GM23338 (cell line): ENCODE measurements at regions not wholly inside any gene's neighbourhood (a gene's known extent, or its start where the extent isn't known, plus 50 kb on each side); places are given as distances from the start of the nearest gene placed in this dataset.

Source experiments
- ATAC-seq: fragments of 200-7000 bp; cut with Tn5 transposase; 3 replicates; pipeline ENCODE4 v1.9.1; 2020
- DNase-seq: peaks from one replicate; pipeline ENCODE4 v3.0.0-alpha.2; 2015; ENCODE audit warnings: low spot score
- H2AFZ ChIP-seq: fragments of 200-600 bp; sonication (generic); 2 replicates; pipeline ENCODE4 v1.8.0; 2016; ENCODE audit warnings: antibody characterized with exemption, mild to moderate bottlenecking, moderate library complexity
- H3F3A ChIP-seq: fragments of 200-600 bp; sonication (generic); replicated peaks from 2 replicates; pipeline ENCODE4 v1.8.0; 2017; ENCODE audit warnings: antibody characterized with exemption, mixed run types, low read depth
- H3K27ac ChIP-seq: fragments of 200-600 bp; sonication (generic); 2 replicates; pipeline ENCODE4 v1.6.1; 2016; ENCODE audit warnings: low read depth
- H3K27me3 ChIP-seq: fragments of 200-600 bp; sonication (generic); 2 replicates; pipeline ENCODE4 v1.8.0; 2016; ENCODE audit warnings: mild to moderate bottlenecking, mixed run types, moderate library complexity; ENCODE audit not compliant: insufficient read depth
- H3K36me3 ChIP-seq: fragments of 200-600 bp; sonication (generic); 2 replicates; pipeline ENCODE4 v1.8.0; 2016; ENCODE audit warnings: mild to moderate bottlenecking; ENCODE audit not compliant: insufficient read depth
- H3K4me1 ChIP-seq: fragments of 200-600 bp; sonication (generic); 2 replicates; pipeline ENCODE4 v1.8.0; 2016; ENCODE audit warnings: mild to moderate bottlenecking, moderate library complexity; ENCODE audit not compliant: insufficient read depth
- H3K4me2 ChIP-seq: fragments of 200-600 bp; sonication (generic); 2 replicates; pipeline ENCODE4 v1.7.1; 2017; ENCODE audit warnings: mixed run types
- H3K4me3 ChIP-seq: fragments of 200-600 bp; sonication (generic); 2 replicates; pipeline ENCODE4 v1.6.1; 2016; ENCODE audit warnings: mixed run types
- H3K79me2 ChIP-seq: fragments of 200-600 bp; sonication (generic); replicated peaks from 2 replicates; pipeline ENCODE4 v1.8.0; 2017; ENCODE audit warnings: mild to moderate bottlenecking; ENCODE audit not compliant: insufficient read depth
- H3K9me2 ChIP-seq: fragments of 200-600 bp; sonication (generic); 2 replicates; pipeline ENCODE4 v1.8.0; 2017; ENCODE audit not compliant: insufficient read depth
- H4K20me1 ChIP-seq: fragments of 200-600 bp; sonication (generic); replicated peaks from 2 replicates; pipeline ENCODE4 v1.8.0; 2017; ENCODE audit warnings: mild to moderate bottlenecking; ENCODE audit not compliant: insufficient read depth
- H3K27ac Mint-ChIP-seq: 2 replicates; pipeline ENCODE4 v1.8.0; 2020; ENCODE audit warnings: inconsistent platforms, mild to moderate bottlenecking, moderate library complexity, mixed read lengths
- H3K27me3 Mint-ChIP-seq: 3 replicates; pipeline ENCODE4 v1.8.0; 2022; ENCODE audit warnings: low read depth, mild to moderate bottlenecking, moderate library complexity, mixed read lengths, inconsistent platforms; ENCODE audit not compliant: insufficient read depth, poor library complexity
- H3K36me3 Mint-ChIP-seq: 3 replicates; pipeline ENCODE4 v1.8.0; 2021; ENCODE audit warnings: low read depth, mild to moderate bottlenecking, inconsistent platforms, moderate library complexity, mixed read lengths
- H3K4me1 Mint-ChIP-seq: 3 replicates; pipeline ENCODE4 v1.8.0; 2020; ENCODE audit warnings: mild to moderate bottlenecking, inconsistent platforms, mixed read lengths
- H3K4me3 Mint-ChIP-seq: 3 replicates; pipeline ENCODE4 v1.8.0; 2021; ENCODE audit warnings: moderate library complexity, mild to moderate bottlenecking, inconsistent platforms, mixed read lengths
- H3K9me3 Mint-ChIP-seq: 3 replicates; pipeline ENCODE4 v1.8.0; 2020; ENCODE audit warnings: moderate library complexity, mild to moderate bottlenecking, inconsistent platforms, mixed read lengths
- CREB1 ChIP-seq: fragments of 250-450 bp; sonication (Bioruptor Pico); IDR thresholded peaks from 2 replicates; pipeline ENCODE4 v1.5.0; 2020; ENCODE audit warnings: low read depth, mild to moderate bottlenecking, moderate library complexity
- EZH2 ChIP-seq: fragments of 200-600 bp; sonication (generic); IDR thresholded peaks from one replicate; pipeline ENCODE4 v1.8.0; 2017; ENCODE audit warnings: antibody characterized with exemption, mild to moderate bottlenecking, low read depth; ENCODE audit not compliant: unreplicated experiment
- NANOG ChIP-seq: IDR thresholded peaks from 2 replicates; pipeline ENCODE4 v1.6.1; 2016; ENCODE audit warnings: antibody characterized with exemption, borderline replicate concordance
- POLR2AphosphoS5 ChIP-seq: IDR thresholded peaks from 2 replicates; pipeline ENCODE4 v1.6.1; 2016; ENCODE audit warnings: antibody characterized with exemption, low read depth
- STAT1 ChIP-seq: IDR thresholded peaks from one replicate; pipeline ENCODE4 v1.6.1; 2016; ENCODE audit warnings: antibody characterized with exemption; ENCODE audit not compliant: unreplicated experiment
- ZNF331 ChIP-seq: fragments of 250-450 bp; sonication (Bioruptor Pico); IDR thresholded peaks from 2 replicates; pipeline ENCODE4 v1.5.0; 2020; ENCODE audit warnings: low read depth, mild to moderate bottlenecking, moderate library complexity
- TF ChIP-seq, protein P1 (sequence below): fragments of 250-450 bp; sonication (Bioruptor Pico); IDR thresholded peaks from 2 replicates; pipeline ENCODE4 v1.5.0; 2020; ENCODE audit warnings: mild to moderate bottlenecking, moderate library complexity
- TF ChIP-seq, protein P2 (sequence below): IDR thresholded peaks from 2 replicates; pipeline ENCODE4 v1.6.1; 2016; ENCODE audit warnings: antibody characterized with exemption
- TF ChIP-seq, protein P3 (sequence below): IDR thresholded peaks from one replicate; pipeline ENCODE4 v1.6.1; 2018; ENCODE audit warnings: antibody characterized with exemption; ENCODE audit not compliant: unreplicated experiment

DNA sequence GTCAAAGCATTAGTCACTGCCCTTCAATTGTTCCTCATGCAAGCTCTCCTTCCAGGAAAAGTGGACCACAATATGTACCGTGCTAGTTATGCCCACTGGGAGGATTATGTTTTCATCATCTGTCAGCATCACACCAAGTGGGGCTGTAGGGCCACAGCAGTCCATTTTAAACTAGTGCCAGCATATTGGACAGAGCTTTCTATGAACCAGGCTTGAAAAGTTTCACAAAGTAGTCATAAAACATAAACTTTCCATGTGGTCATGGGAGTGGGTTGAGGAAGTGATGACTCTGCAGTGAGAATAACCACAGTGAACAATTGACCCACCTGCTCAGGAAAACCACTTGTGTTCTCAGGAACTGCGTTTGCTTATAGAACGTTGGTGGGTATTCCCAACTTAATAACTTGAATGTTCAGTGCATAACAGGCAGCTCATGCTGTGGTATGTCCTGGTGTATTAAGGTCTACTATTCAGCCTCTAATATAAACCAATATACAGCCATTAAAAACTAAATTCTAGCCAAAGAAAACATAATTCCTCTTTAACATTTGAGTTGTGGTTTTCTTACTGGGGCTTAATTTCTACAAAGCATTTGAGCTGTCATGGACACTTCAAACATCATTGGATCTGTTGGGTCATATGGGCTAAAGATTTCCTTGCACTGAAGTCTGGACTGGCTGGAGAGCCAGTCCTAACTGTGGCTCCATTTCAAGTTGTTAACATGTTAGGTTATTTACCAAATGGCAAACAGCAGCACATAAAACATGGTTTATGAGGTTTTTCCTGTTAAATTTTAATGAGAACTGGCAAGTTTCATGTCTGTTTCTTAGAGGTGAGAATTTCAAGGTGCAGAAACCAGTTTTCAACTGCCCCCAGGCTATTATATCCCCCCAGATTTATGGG, 274.1 kb downstream of the OTOL1 start (continued):
- TF ChIP-seq, protein P1, sequence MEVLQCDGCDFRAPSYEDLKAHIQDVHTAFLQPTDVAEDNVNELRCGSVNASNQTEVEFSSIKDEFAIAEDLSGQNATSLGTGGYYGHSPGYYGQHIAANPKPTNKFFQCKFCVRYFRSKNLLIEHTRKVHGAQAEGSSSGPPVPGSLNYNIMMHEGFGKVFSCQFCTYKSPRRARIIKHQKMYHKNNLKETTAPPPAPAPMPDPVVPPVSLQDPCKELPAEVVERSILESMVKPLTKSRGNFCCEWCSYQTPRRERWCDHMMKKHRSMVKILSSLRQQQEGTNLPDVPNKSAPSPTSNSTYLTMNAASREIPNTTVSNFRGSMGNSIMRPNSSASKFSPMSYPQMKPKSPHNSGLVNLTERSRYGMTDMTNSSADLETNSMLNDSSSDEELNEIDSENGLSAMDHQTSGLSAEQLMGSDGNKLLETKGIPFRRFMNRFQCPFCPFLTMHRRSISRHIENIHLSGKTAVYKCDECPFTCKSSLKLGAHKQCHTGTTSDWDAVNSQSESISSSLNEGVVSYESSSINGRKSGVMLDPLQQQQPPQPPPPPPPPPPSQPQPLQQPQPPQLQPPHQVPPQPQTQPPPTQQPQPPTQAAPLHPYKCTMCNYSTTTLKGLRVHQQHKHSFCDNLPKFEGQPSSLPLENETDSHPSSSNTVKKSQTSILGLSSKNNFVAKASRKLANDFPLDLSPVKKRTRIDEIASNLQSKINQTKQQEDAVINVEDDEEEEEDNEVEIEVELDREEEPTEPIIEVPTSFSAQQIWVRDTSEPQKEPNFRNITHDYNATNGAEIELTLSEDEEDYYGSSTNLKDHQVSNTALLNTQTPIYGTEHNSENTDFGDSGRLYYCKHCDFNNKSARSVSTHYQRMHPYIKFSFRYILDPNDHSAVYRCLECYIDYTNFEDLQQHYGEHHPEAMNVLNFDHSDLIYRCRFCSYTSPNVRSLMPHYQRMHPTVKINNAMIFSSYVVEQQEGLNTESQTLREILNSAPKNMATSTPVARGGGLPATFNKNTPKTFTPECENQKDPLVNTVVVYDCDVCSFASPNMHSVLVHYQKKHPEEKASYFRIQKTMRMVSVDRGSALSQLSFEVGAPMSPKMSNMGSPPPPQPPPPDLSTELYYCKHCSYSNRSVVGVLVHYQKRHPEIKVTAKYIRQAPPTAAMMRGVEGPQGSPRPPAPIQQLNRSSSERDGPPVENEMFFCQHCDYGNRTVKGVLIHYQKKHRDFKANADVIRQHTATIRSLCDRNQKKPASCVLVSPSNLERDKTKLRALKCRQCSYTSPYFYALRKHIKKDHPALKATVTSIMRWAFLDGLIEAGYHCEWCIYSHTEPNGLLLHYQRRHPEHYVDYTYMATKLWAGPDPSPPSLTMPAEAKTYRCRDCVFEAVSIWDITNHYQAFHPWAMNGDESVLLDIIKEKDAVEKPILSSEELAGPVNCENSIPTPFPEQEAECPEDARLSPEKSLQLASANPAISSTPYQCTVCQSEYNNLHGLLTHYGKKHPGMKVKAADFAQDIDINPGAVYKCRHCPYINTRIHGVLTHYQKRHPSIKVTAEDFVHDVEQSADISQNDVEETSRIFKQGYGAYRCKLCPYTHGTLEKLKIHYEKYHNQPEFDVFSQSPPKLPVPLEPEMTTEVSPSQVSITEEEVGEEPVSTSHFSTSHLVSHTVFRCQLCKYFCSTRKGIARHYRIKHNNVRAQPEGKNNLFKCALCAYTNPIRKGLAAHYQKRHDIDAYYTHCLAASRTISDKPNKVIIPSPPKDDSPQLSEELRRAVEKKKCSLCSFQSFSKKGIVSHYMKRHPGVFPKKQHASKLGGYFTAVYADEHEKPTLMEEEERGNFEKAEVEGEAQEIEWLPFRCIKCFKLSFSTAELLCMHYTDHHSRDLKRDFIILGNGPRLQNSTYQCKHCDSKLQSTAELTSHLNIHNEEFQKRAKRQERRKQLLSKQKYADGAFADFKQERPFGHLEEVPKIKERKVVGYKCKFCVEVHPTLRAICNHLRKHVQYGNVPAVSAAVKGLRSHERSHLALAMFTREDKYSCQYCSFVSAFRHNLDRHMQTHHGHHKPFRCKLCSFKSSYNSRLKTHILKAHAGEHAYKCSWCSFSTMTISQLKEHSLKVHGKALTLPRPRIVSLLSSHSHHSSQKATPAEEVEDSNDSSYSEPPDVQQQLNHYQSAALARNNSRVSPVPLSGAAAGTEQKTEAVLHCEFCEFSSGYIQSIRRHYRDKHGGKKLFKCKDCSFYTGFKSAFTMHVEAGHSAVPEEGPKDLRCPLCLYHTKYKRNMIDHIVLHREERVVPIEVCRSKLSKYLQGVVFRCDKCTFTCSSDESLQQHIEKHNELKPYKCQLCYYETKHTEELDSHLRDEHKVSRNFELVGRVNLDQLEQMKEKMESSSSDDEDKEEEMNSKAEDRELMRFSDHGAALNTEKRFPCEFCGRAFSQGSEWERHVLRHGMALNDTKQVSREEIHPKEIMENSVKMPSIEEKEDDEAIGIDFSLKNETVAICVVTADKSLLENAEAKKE (CRISPR knock-in tag) = no peak
- TF ChIP-seq EZH2 (no peak), NANOG (no peak)

DNA sequence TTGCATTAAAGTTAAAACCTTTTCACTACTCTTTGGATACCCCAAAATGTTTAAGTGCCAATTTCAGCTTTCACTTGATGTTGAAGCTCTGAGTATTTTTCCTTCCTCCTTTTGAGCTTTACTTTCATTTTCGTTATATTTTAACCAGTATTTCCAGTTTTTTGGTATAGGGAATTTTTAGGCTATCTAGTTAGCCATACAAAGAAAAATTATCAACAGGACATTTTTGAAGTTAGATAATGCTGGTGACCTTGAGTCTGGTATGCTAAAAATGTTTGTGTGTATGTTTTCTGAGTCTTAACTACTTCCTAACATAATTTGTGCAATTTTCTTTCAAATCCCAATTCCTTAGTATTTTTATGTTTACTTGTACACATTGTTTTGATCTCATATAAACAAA, 284.8 kb downstream of the OTOL1 start:
- DNase-seq = no peak
- Histone ChIP-seq H3K27ac (no peak overlapping the region), H3K36me3 (peaks cover 10% of the 10 kb centered on the region), H3K4me3 (no peak overlapping the region), H4K20me1 (no peaks in the 10 kb centered on the region), H3K27me3 (no peaks in the 10 kb centered on the region), H3K4me2 (no peak overlapping the region), H3F3A (no peaks in the 10 kb centered on the region), H2AFZ (no peak overlapping the region), H3K4me1 (peaks cover 8% of the 10 kb centered on the region), H3K79me2 (no peaks in the 10 kb centered on the region), H3K9me2 (no peaks in the 10 kb centered on the region)
- no peak overlapping the region for H3K4me3 Mint-ChIP-seq
- H3K27ac Mint-ChIP-seq = no peak overlapping the region; the same call in 1 of the 2 replicates
- H3K36me3 Mint-ChIP-seq = peaks cover 19% of the 10 kb centered on the region
- TF ChIP-seq, protein P2, sequence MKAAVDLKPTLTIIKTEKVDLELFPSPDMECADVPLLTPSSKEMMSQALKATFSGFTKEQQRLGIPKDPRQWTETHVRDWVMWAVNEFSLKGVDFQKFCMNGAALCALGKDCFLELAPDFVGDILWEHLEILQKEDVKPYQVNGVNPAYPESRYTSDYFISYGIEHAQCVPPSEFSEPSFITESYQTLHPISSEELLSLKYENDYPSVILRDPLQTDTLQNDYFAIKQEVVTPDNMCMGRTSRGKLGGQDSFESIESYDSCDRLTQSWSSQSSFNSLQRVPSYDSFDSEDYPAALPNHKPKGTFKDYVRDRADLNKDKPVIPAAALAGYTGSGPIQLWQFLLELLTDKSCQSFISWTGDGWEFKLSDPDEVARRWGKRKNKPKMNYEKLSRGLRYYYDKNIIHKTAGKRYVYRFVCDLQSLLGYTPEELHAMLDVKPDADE = no peak
- TF ChIP-seq, protein P3, sequence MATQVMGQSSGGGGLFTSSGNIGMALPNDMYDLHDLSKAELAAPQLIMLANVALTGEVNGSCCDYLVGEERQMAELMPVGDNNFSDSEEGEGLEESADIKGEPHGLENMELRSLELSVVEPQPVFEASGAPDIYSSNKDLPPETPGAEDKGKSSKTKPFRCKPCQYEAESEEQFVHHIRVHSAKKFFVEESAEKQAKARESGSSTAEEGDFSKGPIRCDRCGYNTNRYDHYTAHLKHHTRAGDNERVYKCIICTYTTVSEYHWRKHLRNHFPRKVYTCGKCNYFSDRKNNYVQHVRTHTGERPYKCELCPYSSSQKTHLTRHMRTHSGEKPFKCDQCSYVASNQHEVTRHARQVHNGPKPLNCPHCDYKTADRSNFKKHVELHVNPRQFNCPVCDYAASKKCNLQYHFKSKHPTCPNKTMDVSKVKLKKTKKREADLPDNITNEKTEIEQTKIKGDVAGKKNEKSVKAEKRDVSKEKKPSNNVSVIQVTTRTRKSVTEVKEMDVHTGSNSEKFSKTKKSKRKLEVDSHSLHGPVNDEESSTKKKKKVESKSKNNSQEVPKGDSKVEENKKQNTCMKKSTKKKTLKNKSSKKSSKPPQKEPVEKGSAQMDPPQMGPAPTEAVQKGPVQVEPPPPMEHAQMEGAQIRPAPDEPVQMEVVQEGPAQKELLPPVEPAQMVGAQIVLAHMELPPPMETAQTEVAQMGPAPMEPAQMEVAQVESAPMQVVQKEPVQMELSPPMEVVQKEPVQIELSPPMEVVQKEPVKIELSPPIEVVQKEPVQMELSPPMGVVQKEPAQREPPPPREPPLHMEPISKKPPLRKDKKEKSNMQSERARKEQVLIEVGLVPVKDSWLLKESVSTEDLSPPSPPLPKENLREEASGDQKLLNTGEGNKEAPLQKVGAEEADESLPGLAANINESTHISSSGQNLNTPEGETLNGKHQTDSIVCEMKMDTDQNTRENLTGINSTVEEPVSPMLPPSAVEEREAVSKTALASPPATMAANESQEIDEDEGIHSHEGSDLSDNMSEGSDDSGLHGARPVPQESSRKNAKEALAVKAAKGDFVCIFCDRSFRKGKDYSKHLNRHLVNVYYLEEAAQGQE = no peak
- TF ChIP-seq CREB1 (no peak), POLR2AphosphoS5 (no peak), STAT1 (no peak), ZNF331 (CRISPR knock-in tag) (no peak)
- H3K4me1 Mint-ChIP-seq = peaks cover 7% of the 10 kb centered on the region
- ATAC-seq = no peak
- H3K27me3 Mint-ChIP-seq = no peaks in the 10 kb centered on the region
- H3K9me3 Mint-ChIP-seq = peaks cover 21% of the 10 kb centered on the region
